Lower leg skin (tissue), 3 donors: ENCODE measurements at regions not wholly inside any gene's neighbourhood (a gene's known extent, or its start where the extent isn't known, plus 50 kb on each side); places are given as distances from the start of the nearest gene placed in this dataset.

Experiments
- CTCF ChIP-seq, 3 donors: fragments of 450-650 bp; IDR thresholded peaks; one replicate each; pipeline ENCODE4 v1.5.1; 2016; ENCODE audit warnings: antibody characterized with exemption in 3 of 3, mild to moderate bottlenecking in 3 of 3, moderate library complexity in 2 of 3
- POLR2A ChIP-seq, 2 donors: fragments of 450-650 bp; IDR thresholded peaks; one replicate each; pipeline ENCODE4 v1.6.1; 2016 to 2017; ENCODE audit warnings: antibody characterized with exemption in 2 of 2, mild to moderate bottlenecking in 1 of 2, moderate library complexity in 1 of 2

- TF ChIP-seq POLR2A (IDR thresholded peaks at IDR 0.05) (no peak), CTCF (IDR thresholded peaks at IDR 0.05) (no peak)
Measured at GRCh38 chr3:43910750-43911149, 220.0 kb downstream of the ABHD5 start.
